B cell (primary cell): ENCODE measurements at regions not wholly inside any gene's neighbourhood (a gene's known extent, or its start where the extent isn't known, plus 50 kb on each side); places are given as distances from the start of the nearest gene placed in this dataset.
"Not testable (repeated sequence)": the region's sequence is repeated elsewhere in the genome, so short reads cannot be mapped to it uniquely, and the experiment has no call there.

Source experiments
- ATAC-seq: fragments of 200-7000 bp; cut with Tn5 transposase; one replicate; pipeline ENCODE4 v1.10.0; 2021; ENCODE audit warnings: low read depth, mild to moderate bottlenecking, moderate number of reproducible peaks, moderate library complexity
- CTCF ChIA-PET: fragments of 350-600 bp; sonication (Branson Sonifier 250); formaldehyde crosslinking; loops from one replicate; lab custom pipeline; 2021; ENCODE audit warnings: antibody characterized with exemption, inconsistent platforms; lab: Charles Lee
- POLR2A ChIA-PET: fragments of 350-600 bp; sonication (Branson Sonifier 250); formaldehyde crosslinking; loops from one replicate; lab custom pipeline; 2021; ENCODE audit warnings: antibody characterized with exemption; lab: Charles Lee
- DNase-seq: peaks from one replicate; pipeline ENCODE4 v3.0.0; 2013
- H2AFZ ChIP-seq: 2 replicates; pipeline ENCODE4 v1.6.1; 2012; ENCODE audit warnings: mild to moderate bottlenecking, low read depth, low read length; ENCODE audit not compliant: insufficient read depth, poor library complexity, severe bottlenecking
- H3K27ac ChIP-seq, 2 donors: 1 replicate in 1 of 2; 2 replicates in 1 of 2; pipeline ENCODE4 v1.5.1; 2012 to 2013; ENCODE audit warnings: low read length in 2 of 2, mild to moderate bottlenecking in 2 of 2, moderate library complexity in 1 of 2
- H3K27me3 ChIP-seq, 4 experiments: fragments of 200-600 bp in 1 of 4; sonication (generic) in 1 of 4; replicated peaks in 1 of 4; 1 replicate in 2 of 4; 2 replicates in 2 of 4; pipeline versions ENCODE4 v1.6.1 to v1.7.0; 2013 to 2016; ENCODE audit warnings: low read length in 3 of 4, mild to moderate bottlenecking in 2 of 4, mixed read lengths in 1 of 4, moderate library complexity in 1 of 4; ENCODE audit not compliant: insufficient read depth in 4 of 4, control insufficient read depth in 3 of 4; ENCODE audit errors: control extremely low read depth in 1 of 4
- H3K36me3 ChIP-seq, 2 experiments: replicated peaks in 1 of 2; 1 replicate in 1 of 2; 2 replicates in 1 of 2; pipeline versions ENCODE4 v1.6.1 to v1.7.1; 2013; ENCODE audit warnings: low read length in 1 of 2; ENCODE audit not compliant: insufficient read depth in 2 of 2, control insufficient read depth in 1 of 2; ENCODE audit errors: control extremely low read depth in 1 of 2, extremely low read depth in 1 of 2
- H3K4me1 ChIP-seq, 2 donors: fragments of 200-600 bp in 1 of 2; sonication (generic) in 1 of 2; 1 replicate in 1 of 2; 2 replicates in 1 of 2; pipeline versions ENCODE4 v1.5.1 to v1.6.1; 2013 to 2017; ENCODE audit warnings: low read length in 2 of 2; ENCODE audit not compliant: control insufficient read depth in 2 of 2, insufficient read depth in 2 of 2
- H3K4me2 ChIP-seq: replicated peaks from 2 replicates; pipeline ENCODE3; 2012; ENCODE audit warnings: mild to moderate bottlenecking, low read depth, low read length; ENCODE audit not compliant: poor library complexity, severe bottlenecking
- H3K4me3 ChIP-seq, 5 experiments: fragments of 200-600 bp in 1 of 5; sonication (generic) in 1 of 5; 1 replicate in 3 of 5; 2 replicates in 2 of 5; pipeline versions ENCODE4 v1.5.1 to v1.7.0; 2011 to 2016; ENCODE audit warnings: low read length in 4 of 5, mild to moderate bottlenecking in 4 of 5, low read depth in 2 of 5, control low read depth in 1 of 5, moderate library complexity in 1 of 5; ENCODE audit not compliant: insufficient read depth in 1 of 5; ENCODE audit errors: control extremely low read depth in 1 of 5, extremely low read depth in 1 of 5
- H3K79me2 ChIP-seq: fragments of 200-600 bp; sonication (generic); one replicate; pipeline ENCODE4 v1.6.0; 2016; ENCODE audit warnings: low read length; ENCODE audit not compliant: control insufficient read depth, insufficient read depth
- H3K9ac ChIP-seq: fragments of 200-600 bp; sonication (generic); 2 replicates; pipeline ENCODE4 v1.6.1; 2017; ENCODE audit warnings: mild to moderate bottlenecking, low read length, moderate library complexity
- H3K9me3 ChIP-seq, 3 donors: one replicate each; pipeline versions ENCODE4 v1.6.1 to v1.7.1; 2013; ENCODE audit warnings: low read length in 2 of 3; ENCODE audit not compliant: control insufficient read depth in 2 of 3, insufficient read depth in 1 of 3; ENCODE audit errors: control extremely low read depth in 1 of 3
- H4K20me1 ChIP-seq: 2 replicates; pipeline ENCODE4 v1.6.0; 2012; ENCODE audit warnings: mild to moderate bottlenecking, low read length; ENCODE audit not compliant: insufficient read depth, control insufficient read depth, poor library complexity, severe bottlenecking
- H3K27ac Mint-ChIP-seq: one replicate; pipeline ENCODE4 v1.8.0; 2021; ENCODE audit warnings: mixed read lengths
- H3K27me3 Mint-ChIP-seq: one replicate; pipeline ENCODE4 v1.8.0; 2021; ENCODE audit warnings: mixed read lengths
- H3K4me1 Mint-ChIP-seq: one replicate; pipeline ENCODE4 v1.8.0; 2021; ENCODE audit warnings: mixed read lengths
- H3K4me3 Mint-ChIP-seq: one replicate; pipeline ENCODE4 v1.8.0; 2021; ENCODE audit warnings: mixed read lengths
- H3K9me3 Mint-ChIP-seq: one replicate; pipeline ENCODE4 v1.8.0; 2022; ENCODE audit warnings: mixed read lengths; ENCODE audit not compliant: insufficient read depth
- EZH2 ChIP-seq: IDR thresholded peaks from 2 replicates; pipeline ENCODE4 v1.6.1; 2012; ENCODE audit warnings: borderline replicate concordance, low read depth, mild to moderate bottlenecking, moderate library complexity, low read length; ENCODE audit not compliant: insufficient read depth, poor library complexity, severe bottlenecking
- WGBS: methylation state at CpG from one replicate; pipeline ENCODE4 v1.1.5; 2013; ENCODE audit warnings: missing lambda C conversion rate; ENCODE audit not compliant: insufficient coverage; 5-methylcytosine and 5-hydroxymethylcytosine counted together
- intact Hi-C: fragments of 100-400 bp; cut with micrococcal nuclease; formaldehyde crosslinking; loops from one replicate; pipeline ENCODE4 v1.10.0; 2022
- TF ChIP-seq, protein P1 (sequence below): fragments of 200-600 bp; IDR thresholded peaks from one replicate; pipeline ENCODE4 v1.8.0; 2022; ENCODE audit warnings: antibody characterized with exemption, mild to moderate bottlenecking

DNA sequence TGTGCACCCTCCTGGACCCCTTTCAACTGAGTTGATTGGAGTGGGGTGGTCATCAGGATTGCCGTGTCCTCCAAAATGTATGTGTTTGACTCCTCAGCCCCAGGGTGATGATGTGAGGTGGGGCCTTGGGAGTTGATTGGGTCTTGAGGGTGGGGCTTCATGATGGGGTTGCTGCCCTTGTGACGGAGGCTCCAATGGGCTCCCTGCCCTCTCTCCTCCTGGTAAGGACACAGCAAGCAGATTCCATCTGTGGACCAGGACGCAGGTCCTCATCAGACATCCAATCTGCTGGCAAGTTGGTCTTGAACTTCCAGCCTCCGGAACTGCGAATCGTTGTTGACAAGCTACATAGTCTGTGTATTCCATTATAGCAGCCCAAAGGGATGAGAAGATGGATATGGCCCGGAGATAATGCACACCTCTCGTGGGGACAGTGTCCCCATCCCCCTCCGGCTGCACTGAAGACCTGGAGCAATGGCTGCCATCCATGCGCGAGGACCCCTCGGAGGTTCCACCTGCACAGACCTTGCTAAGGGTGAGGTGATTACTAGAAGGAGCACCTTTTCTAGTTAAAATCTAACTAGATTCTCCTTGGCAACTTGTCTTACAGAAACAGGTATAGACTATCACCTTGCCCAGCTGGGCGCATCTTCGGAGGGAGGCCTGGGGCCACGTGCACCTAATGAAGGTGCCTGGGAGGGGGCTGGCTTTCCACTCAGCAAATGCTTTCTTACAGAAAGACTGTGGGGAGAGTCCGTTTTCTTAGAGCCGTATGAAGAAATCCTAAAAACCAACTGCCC is 75.7 kb upstream of the IRX4 start:
- Histone ChIP-seq H3K27me3 (peaks cover 0 to 2% (median 0%) of the 10 kb centered on the region in 4 experiments), H3K4me3 (no peak overlapping the region), H2AFZ (no peak overlapping the region), H4K20me1 (no peaks in the 10 kb centered on the region), H3K4me2 (no peak overlapping the region), H3K9me3 (peaks cover 0 to 11% (median 0%) of the 10 kb centered on the region in 3 donors), H3K4me1 (no peaks in the 10 kb centered on the region), H3K9ac (no peak overlapping the region), H3K27ac (no peak overlapping the region), H3K79me2 (no peaks in the 10 kb centered on the region), H3K36me3 (no peaks in the 10 kb centered on the region)
- peaks cover 3% of the 10 kb centered on the region for H3K27me3 Mint-ChIP-seq
- WGBS: 89% methylated on average over 15 of the region's 17 CpGs
- TF ChIP-seq, protein P1, sequence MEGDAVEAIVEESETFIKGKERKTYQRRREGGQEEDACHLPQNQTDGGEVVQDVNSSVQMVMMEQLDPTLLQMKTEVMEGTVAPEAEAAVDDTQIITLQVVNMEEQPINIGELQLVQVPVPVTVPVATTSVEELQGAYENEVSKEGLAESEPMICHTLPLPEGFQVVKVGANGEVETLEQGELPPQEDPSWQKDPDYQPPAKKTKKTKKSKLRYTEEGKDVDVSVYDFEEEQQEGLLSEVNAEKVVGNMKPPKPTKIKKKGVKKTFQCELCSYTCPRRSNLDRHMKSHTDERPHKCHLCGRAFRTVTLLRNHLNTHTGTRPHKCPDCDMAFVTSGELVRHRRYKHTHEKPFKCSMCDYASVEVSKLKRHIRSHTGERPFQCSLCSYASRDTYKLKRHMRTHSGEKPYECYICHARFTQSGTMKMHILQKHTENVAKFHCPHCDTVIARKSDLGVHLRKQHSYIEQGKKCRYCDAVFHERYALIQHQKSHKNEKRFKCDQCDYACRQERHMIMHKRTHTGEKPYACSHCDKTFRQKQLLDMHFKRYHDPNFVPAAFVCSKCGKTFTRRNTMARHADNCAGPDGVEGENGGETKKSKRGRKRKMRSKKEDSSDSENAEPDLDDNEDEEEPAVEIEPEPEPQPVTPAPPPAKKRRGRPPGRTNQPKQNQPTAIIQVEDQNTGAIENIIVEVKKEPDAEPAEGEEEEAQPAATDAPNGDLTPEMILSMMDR: no peak
- no peak for TF ChIP-seq EZH2
- DNase-seq (no peak), ATAC-seq (no peak)
- POLR2A ChIA-PET: no interaction called here
- no peaks in the 10 kb centered on the region for H3K4me1 Mint-ChIP-seq
- CTCF ChIA-PET: no interaction called here
- H3K4me3 Mint-ChIP-seq: no peak overlapping the region
- no peaks in the 10 kb centered on the region for H3K9me3 Mint-ChIP-seq
- intact Hi-C loops: no loop called here
- H3K27ac Mint-ChIP-seq: no peak overlapping the region

DNA sequence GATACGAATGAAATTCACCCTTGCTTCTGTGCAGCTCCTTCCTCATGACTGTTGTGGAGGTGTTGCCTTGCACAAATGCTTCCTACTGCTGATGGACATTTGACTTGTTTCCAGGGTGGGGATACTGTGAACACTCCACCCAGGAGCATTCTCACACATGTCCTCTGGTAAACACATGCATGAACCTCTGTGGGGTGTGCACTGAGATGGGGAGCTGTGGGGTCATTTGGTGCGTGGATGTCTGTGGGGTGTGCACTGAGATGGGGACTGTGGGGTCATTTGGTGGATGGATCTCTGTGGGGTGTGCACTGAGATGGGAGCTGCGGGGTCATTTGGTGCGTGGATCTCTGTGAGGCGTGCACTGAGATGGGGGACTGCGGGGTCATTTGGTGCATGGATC is 72.9 kb upstream of the IRX4 start:
- Histone ChIP-seq H3K4me3 (no peak overlapping the region), H4K20me1 (no peaks in the 10 kb centered on the region), H3K27me3 (peaks cover 0 to 5% (median under 1%) of the 10 kb centered on the region in 4 experiments), H3K4me2 (no peak overlapping the region), H3K9me3 (no peaks in the 10 kb centered on the region), H3K4me1 (no peaks in the 10 kb centered on the region), H3K9ac (no peak overlapping the region), H3K36me3 (no peaks in the 10 kb centered on the region), H3K27ac (no peak overlapping the region), H2AFZ (no peak overlapping the region), H3K79me2 (no peaks in the 10 kb centered on the region)
- ATAC-seq (no peak), DNase-seq (no peak)
- H3K9me3 Mint-ChIP-seq: no peaks in the 10 kb centered on the region
- no peak overlapping the region for H3K4me3 Mint-ChIP-seq
- no peaks in the 10 kb centered on the region for H3K4me1 Mint-ChIP-seq
- H3K27me3 Mint-ChIP-seq: peaks cover 14% of the 10 kb centered on the region
- intact Hi-C loops: no loop called here
- no peak overlapping the region for H3K27ac Mint-ChIP-seq
- CTCF ChIA-PET: no interaction called here
- POLR2A ChIA-PET: no interaction called here
- no peak for TF ChIP-seq EZH2
- TF ChIP-seq, protein P1: no peak
- WGBS: 94% methylated on average over 4 of the region's 6 CpGs

DNA sequence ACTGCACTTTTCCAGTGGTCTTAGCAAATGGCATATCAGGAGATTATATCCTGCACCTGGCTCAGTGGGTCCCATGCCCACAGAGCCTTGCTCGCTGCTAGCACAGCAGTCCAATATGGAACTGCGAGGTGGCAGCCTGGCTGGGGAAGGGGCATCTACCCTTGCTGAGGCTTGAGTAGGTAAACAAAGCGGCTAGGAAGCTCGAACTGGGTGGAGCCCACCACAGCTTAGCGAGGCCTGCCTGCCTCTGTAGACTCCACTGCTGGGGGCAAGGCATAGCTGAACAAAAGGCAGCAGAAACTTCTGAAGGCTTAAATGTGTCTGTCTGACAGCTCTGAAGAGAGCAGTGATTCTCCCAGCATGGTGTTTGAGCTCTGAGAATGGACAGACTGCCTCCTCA is 71.0 kb upstream of the IRX4 start:
- H3K4me1 ChIP-seq, H3K9me3 Mint-ChIP-seq, H3K9ac ChIP-seq, H3K4me3 Mint-ChIP-seq, CTCF ChIA-PET, H3K4me3 ChIP-seq, H3K27ac ChIP-seq, H3K79me2 ChIP-seq, DNase-seq, H3K4me2 ChIP-seq, H4K20me1 ChIP-seq, H3K27ac Mint-ChIP-seq, H3K9me3 ChIP-seq, H3K4me1 Mint-ChIP-seq, H3K27me3 ChIP-seq, intact Hi-C loops, H3K36me3 ChIP-seq, H2AFZ ChIP-seq, ATAC-seq, POLR2A ChIA-PET: not testable (repeated sequence)
- WGBS: 91% methylated on average over 5 of the region's 5 CpGs
- H3K27me3 Mint-ChIP-seq: peaks cover 17% of the 10 kb centered on the region
